Colonic mucosa (tissue), 4 donors: ENCODE measurements at regions not wholly inside any gene's neighbourhood (a gene's known extent, or its start where the extent isn't known, plus 50 kb on each side); places are given as distances from the start of the nearest gene placed in this dataset.
"Not testable (repeated sequence)": the region's sequence is repeated elsewhere in the genome, so short reads cannot be mapped to it uniquely, and the experiment has no call there.

Source experiments
- DNase-seq: peaks from one replicate; pipeline ENCODE4 v3.0.0-alpha.2; 2020
- H3K27ac ChIP-seq: fragments of 200-600 bp; one replicate; pipeline ENCODE4 v1.8.0; 2021
- H3K27me3 ChIP-seq: fragments of 200-600 bp; one replicate; pipeline ENCODE4 v1.8.0; 2021
- H3K36me3 ChIP-seq: fragments of 200-600 bp; one replicate; pipeline ENCODE4 v1.8.0; 2021
- H3K4me1 ChIP-seq: fragments of 200-600 bp; one replicate; pipeline ENCODE4 v1.8.0; 2021; ENCODE audit warnings: mild to moderate bottlenecking
- H3K4me3 ChIP-seq: fragments of 200-600 bp; one replicate; pipeline ENCODE4 v1.8.0; 2021
- H3K9ac ChIP-seq, 2 donors: one replicate each; pipeline ENCODE4 v1.7.0; 2013; ENCODE audit warnings: control low read depth in 2 of 2, low read depth in 2 of 2, low read length in 2 of 2
- H3K9me3 ChIP-seq: fragments of 200-600 bp; one replicate; pipeline ENCODE4 v1.8.0; 2021
- intact Hi-C: fragments of 100-400 bp; cut with DNase I; formaldehyde crosslinking; loops from one replicate; pipeline ENCODE4 v1.14.1; 2022
- TF ChIP-seq, protein P1 (sequence below): fragments of 200-600 bp; IDR thresholded peaks from one replicate; pipeline ENCODE4 v1.8.0; 2022; ENCODE audit warnings: antibody characterized with exemption, mild to moderate bottlenecking
- donor health status: healthy.
- donor health status: DM: no; HTN: no; CAD: no.
- donor health status: DM: no; HTN: no; CAD: no.

DNA sequence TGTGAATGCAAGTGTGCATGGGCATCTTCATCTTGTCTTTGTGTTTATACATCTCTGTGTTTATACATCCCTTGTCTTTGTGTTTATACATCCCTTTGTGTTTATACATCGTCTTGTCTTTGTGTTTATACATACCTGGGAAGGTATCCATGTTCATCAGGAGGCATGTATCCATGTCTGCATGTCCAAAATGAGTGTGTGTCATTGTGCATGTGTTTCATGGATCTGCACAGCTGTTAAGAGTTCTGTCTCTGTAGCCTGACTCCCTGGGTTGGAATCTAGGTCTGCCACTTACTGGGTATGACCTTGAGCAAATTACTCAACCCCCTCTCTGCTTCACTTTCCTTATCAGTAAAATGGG is 50.1 kb upstream of the SIRPA start:
- intact Hi-C loops, result no loop called here
- DNase-seq, result no peak

GRCh38 chr20:1844325-1845162 is 50.7 kb upstream of the SIRPA start:
- H3K27ac ChIP-seq, result no peak overlapping the region

More for the DNA sequence above, 50.1 kb upstream of the SIRPA start:
- Histone ChIP-seq H3K9ac (no peak overlapping the region), H3K4me1 (no peaks in the 10 kb centered on the region), H3K27me3 (no peaks in the 10 kb centered on the region), H3K36me3 (no peaks in the 10 kb centered on the region), H3K9me3 (no peaks in the 10 kb centered on the region), H3K27ac (no peak overlapping the region), H3K4me3 (no peak overlapping the region)
- TF ChIP-seq, protein P1, sequence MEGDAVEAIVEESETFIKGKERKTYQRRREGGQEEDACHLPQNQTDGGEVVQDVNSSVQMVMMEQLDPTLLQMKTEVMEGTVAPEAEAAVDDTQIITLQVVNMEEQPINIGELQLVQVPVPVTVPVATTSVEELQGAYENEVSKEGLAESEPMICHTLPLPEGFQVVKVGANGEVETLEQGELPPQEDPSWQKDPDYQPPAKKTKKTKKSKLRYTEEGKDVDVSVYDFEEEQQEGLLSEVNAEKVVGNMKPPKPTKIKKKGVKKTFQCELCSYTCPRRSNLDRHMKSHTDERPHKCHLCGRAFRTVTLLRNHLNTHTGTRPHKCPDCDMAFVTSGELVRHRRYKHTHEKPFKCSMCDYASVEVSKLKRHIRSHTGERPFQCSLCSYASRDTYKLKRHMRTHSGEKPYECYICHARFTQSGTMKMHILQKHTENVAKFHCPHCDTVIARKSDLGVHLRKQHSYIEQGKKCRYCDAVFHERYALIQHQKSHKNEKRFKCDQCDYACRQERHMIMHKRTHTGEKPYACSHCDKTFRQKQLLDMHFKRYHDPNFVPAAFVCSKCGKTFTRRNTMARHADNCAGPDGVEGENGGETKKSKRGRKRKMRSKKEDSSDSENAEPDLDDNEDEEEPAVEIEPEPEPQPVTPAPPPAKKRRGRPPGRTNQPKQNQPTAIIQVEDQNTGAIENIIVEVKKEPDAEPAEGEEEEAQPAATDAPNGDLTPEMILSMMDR, result no peak

DNA sequence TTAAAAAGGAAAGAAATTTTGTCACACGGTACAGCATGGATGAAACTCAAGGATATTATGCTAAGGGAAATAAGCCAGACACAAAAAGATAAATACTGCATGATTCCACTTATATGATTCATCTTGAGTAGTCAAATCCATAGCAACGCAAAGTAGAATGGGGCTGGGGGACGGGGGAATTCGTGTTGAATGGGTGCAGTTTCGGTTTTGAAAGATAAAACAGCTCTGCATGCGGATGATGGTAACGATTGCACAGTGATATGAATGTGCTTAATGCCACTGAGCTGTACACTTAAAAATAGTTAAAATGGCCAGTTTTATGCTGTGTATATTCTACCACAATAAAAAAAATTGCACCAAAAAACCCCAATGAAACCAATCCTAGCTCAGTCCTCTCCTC is 52.9 kb upstream of the SIRPA start:
- H3K9me3 ChIP-seq, result no peaks in the 10 kb centered on the region
- DNase-seq, result no peak
- H3K4me1 ChIP-seq, result no peaks in the 10 kb centered on the region
- H3K27ac ChIP-seq, result no peak overlapping the region
- TF ChIP-seq, protein P1, result no peak
- H3K4me3 ChIP-seq, result no peak overlapping the region
- no peaks in the 10 kb centered on the region for H3K36me3 ChIP-seq
- no peak overlapping the region for H3K9ac ChIP-seq
- no peaks in the 10 kb centered on the region for H3K27me3 ChIP-seq
- intact Hi-C loops, result no loop called here

More at GRCh38 chr20:1844325-1845162, 50.7 kb upstream of the SIRPA start:
- H3K36me3 ChIP-seq, result no peaks in the 10 kb centered on the region
- DNase-seq, result peak; percentile 44
- no peak overlapping the region for H3K4me3 ChIP-seq
- H3K9ac ChIP-seq, result no peak overlapping the region
- no peaks in the 10 kb centered on the region for H3K9me3 ChIP-seq
- H3K27me3 ChIP-seq, result no peaks in the 10 kb centered on the region
- TF ChIP-seq, protein P1, result no peak
- H3K4me1 ChIP-seq, result no peaks in the 10 kb centered on the region
- intact Hi-C loops, result no loop called here

DNA sequence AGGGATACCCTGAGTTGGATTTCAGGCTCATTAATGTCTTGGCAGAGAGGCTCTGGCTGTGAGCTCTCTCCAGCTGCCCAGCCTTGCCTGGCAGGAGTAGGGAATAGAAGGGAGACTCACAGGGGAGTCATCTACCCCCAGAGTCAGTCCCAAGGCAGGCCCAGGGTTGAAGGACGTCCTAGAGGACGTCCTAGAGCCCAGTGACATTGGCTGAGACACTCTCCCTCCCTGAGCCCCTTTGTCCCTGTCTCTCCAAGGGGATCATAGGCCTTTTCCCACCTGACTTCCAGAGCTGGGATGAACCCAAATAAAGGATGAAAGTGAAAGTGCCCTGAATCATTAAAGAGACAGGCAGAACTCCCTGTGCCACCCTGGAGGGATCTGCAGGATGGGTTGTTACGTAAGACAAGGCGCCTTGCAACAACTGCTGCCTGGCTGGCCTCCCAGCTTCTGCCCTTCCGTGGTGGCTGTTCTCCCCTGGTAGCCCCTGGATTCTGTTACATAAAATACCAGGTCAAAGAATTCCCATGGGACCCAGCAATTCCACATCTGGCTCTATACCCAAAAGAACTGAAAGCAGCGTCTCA is 53.6 kb upstream of the SIRPA start:
- no peaks in the 10 kb centered on the region for H3K27me3 ChIP-seq
- H3K9ac ChIP-seq, result no peak overlapping the region
- no peak overlapping the region for H3K4me3 ChIP-seq
- H3K27ac ChIP-seq, result no peak overlapping the region
- no peak for DNase-seq
- no peaks in the 10 kb centered on the region for H3K36me3 ChIP-seq
- intact Hi-C loops, result no loop called here
- H3K9me3 ChIP-seq, result no peaks in the 10 kb centered on the region
- TF ChIP-seq, protein P1, result no peak
- no peaks in the 10 kb centered on the region for H3K4me1 ChIP-seq

DNA sequence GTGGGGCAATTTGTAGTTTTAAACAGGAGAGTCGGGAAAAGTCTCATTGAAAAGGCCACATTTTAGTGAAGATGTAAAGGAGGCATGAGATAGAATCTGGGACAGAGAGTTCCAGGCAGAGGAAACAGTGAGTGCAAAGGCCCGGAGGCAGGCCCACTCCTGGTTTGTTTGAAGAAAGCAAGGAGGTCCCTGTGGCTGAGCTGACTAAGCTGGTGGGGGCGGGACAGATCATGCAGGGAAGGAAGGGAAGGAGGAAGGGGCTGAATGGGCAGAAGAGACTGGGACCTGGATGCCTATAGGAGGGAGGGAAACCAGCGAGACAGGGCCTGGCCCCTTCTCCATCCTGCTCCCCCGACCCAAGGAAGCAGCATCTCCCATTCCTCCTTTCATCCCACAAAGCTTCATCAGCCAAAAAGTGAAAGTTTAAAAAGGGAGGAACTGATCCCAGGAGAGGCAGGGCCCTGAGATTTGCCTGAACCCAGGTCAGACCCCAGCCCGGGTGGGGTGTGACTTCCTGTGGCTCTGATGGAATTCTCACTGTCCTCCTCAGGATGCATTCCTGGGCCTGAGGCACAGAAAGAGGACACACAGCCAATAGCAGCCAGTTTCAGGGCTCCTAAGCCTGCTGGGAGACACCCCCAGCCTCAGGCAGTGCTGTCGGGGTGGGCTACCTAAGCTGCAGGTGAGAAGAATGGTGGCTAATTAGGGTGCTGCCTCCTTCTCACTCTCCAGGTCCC is 54.2 kb upstream of the SIRPA start:
- TF ChIP-seq, protein P1, result no peak
- no peak overlapping the region for H3K27ac ChIP-seq
- intact Hi-C loops, result no loop called here

GRCh38 chr20:1839376-1840317 is 55.6 kb upstream of the SIRPA start:
- peak; percentile 38 for DNase-seq
- H3K4me3 ChIP-seq, H3K27ac ChIP-seq, intact Hi-C loops, H3K36me3 ChIP-seq, H3K4me1 ChIP-seq, H3K27me3 ChIP-seq, H3K9me3 ChIP-seq, H3K9ac ChIP-seq: not testable (repeated sequence)

More for the DNA sequence above, 54.2 kb upstream of the SIRPA start:
- Histone ChIP-seq H3K36me3 (no peaks in the 10 kb centered on the region), H3K4me3 (no peak overlapping the region), H3K27me3 (no peaks in the 10 kb centered on the region), H3K9ac (no peak overlapping the region), H3K4me1 (no peaks in the 10 kb centered on the region), H3K9me3 (no peaks in the 10 kb centered on the region)
- no peak for DNase-seq
